ENCODE measurements at regions not wholly inside any gene's neighbourhood (a gene's known extent, or its start where the extent isn't known, plus 50 kb on each side); places are given as distances from the start of the nearest gene placed in this dataset.

GRCh38 chr6:133040094-133040802 lies 200.9 kb upstream of the EYA4 start:
- H3K4me3 ChIP-seq (ENCODE audit: low read depth, low read length) = no peak overlapping the region
- DNase-seq (ENCODE audit: low read depth) = no peak

DNA sequence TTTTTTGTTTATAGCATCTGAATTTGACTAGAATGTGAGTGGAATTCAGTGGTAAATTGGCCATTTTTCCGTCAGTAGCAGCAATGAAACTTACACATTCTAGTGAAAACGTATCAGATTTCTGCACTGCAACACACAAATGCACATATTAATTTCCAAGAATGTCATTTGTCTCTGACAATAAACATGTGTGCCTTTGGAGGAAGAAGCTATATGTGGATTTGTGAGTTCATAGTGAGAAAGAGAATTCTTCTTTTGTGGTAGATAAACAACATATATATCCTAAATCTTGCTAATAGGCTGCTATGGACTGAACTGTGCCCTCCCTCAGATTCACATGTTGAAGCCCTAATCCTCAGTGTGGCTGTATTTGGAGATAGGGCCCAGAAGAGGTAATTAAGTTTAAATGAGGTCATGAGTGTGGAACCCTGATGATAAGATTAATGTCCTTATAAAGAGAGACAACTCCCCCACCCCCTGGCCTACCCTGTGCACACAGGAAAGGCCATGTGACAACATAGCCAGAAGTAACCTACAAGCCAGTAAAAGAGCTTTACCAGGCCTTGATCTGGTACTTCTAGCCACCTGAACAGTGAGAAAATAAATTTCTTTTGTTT lies 200.2 kb upstream of the EYA4 start:
- H3K4me3 ChIP-seq (ENCODE audit: low read depth, low read length) = no peak overlapping the region
- DNase-seq (ENCODE audit: low read depth) = no peak

GRCh38 chr6:133042550-133043120 lies 198.5 kb upstream of the EYA4 start:
- no peak overlapping the region for H3K4me3 ChIP-seq (ENCODE audit: low read depth, low read length)
- no peak for DNase-seq (ENCODE audit: low read depth)

DNA sequence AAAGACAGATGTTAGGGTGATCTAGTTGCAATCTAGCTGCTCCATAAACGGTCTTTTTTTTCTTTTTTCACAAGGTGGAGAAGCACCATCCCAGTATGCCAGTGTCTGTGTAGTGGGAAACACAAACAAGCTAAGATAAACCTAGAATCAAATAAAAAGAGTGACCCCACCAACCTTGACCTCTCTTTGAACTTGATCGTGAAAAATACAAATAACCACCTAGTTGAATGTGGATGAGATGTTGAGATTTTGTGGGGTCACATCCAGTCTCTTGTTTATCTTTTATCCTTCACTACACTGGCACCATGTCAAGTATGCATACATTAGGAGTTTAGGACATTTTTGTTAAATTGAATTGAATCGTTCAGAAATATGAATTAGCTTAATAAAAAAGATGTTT lies 194.6 kb upstream of the EYA4 start:
- no peak for DNase-seq (ENCODE audit: low read depth)
- H3K4me3 ChIP-seq (ENCODE audit: low read depth, low read length) = no peak overlapping the region

GRCh38 chr6:133047065-133047665 lies 194.0 kb upstream of the EYA4 start:
- DNase-seq (ENCODE audit: low read depth) = peak; percentile 43
- no peak overlapping the region for H3K4me3 ChIP-seq (ENCODE audit: low read depth, low read length)

DNA sequence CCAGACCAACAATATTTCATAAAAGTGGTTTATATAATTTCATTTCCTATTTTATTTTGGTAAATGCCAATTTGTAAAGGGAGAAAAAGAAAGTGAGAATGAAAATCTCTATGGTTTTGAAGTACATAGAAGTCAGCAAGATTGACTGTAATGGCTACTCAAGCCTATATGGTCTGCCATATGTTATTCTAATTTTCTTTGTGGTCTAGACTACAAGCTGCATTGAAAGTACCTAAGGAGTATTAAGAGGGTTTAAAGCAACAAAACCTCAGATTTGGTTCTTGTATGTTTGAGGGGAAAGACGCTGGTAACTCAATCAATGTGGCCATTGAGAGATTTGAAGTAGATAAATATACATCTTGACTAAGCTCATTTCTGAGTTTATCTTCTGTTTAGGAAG lies 193.5 kb upstream of the EYA4 start:
- no peak for DNase-seq (ENCODE audit: low read depth)
- H3K4me3 ChIP-seq (ENCODE audit: low read depth, low read length) = no peak overlapping the region

DNA sequence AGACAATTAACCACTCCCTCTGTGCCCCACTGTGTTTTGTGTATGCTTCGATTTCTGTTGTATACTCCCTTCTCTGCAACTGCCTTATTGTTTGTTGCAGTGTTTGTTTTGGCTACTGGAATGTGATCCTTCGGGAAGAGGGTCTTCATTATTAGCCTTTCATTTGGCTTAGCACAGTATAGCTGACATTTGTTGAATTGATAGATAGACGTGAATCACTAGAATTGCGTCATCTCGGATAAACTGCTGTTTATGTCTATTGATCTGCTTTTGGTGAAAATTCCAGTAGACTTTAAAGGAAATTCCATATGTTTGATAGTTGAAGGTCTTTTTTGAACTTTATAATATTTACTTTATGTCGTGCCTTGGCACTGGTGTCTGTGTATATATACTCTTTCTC lies 189.9 kb upstream of the EYA4 start:
- H3K4me3 ChIP-seq (ENCODE audit: low read depth, low read length) = no peak overlapping the region
- no peak for DNase-seq (ENCODE audit: low read depth)

DNA sequence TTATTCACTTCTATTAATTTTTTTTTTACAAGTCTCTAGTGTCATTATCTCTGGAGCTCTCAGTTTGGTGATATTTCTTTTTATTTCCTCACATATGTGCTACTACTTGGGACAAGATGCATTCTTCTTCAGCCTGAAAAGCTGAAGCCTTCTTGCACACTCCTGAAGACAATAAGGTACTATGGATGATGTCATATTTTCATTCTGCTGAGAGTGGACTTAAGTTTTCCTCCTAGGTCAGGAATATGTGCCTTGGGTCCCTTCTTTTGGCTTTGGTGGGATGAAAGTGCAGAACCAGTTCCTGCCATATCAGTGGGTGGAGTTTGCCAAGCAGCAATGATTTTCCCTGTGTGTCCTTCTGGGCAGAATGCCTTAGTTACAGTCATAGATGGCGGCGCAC lies 188.7 kb upstream of the EYA4 start:
- no peak for DNase-seq (ENCODE audit: low read depth)

GRCh38 chr6:133055441-133055966 lies 185.7 kb upstream of the EYA4 start:
- DNase-seq (ENCODE audit: low read depth) = no peak
- no peak overlapping the region for H3K4me3 ChIP-seq (ENCODE audit: low read depth, low read length)

More for the DNA sequence above, 188.7 kb upstream of the EYA4 start:
- H3K4me3 ChIP-seq (ENCODE audit: low read depth, low read length) = no peak overlapping the region

DNA sequence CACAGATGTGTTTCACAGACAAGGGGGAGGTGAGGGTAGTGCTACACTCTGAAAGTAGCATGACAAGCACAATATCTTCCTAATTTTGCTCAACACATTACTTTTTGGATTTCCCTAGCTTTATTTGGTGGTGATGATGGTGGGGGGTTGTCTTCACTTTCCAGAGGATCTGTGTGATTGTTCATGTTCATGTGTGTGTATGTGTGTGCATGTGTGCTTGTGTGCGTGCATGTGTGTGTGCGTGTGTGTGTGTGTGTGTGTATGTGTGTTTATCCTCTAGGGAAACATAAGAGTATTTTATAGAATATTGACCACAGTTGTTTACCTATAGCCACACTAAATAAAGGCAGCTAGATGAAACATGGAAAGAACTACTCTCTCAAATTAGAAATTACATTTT lies 183.8 kb upstream of the EYA4 start:
- no peak for DNase-seq (ENCODE audit: low read depth)
- no peak overlapping the region for H3K4me3 ChIP-seq (ENCODE audit: low read depth, low read length)

DNA sequence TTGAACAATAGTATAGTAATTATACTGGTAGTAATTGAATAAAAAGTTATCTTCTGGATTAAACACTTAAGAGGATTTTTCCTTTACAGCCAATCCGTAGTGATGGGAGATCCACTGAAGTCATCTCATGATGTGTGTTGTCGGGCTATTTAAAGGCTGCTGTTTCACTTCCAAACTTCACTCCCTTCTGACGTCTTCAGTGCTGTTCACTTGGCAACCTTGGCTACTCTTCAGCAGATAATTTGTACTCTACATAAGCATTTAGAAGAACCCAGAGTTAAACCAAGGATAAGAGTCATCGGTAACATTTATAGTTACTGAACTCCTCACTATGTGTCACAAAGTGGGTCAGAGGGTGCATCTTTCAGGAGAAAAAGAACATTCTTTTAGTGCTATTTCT lies 179.1 kb upstream of the EYA4 start:
- DNase-seq (ENCODE audit: low read depth) = peak; percentile 84
- no peak overlapping the region for H3K4me3 ChIP-seq (ENCODE audit: low read depth, low read length)

DNA sequence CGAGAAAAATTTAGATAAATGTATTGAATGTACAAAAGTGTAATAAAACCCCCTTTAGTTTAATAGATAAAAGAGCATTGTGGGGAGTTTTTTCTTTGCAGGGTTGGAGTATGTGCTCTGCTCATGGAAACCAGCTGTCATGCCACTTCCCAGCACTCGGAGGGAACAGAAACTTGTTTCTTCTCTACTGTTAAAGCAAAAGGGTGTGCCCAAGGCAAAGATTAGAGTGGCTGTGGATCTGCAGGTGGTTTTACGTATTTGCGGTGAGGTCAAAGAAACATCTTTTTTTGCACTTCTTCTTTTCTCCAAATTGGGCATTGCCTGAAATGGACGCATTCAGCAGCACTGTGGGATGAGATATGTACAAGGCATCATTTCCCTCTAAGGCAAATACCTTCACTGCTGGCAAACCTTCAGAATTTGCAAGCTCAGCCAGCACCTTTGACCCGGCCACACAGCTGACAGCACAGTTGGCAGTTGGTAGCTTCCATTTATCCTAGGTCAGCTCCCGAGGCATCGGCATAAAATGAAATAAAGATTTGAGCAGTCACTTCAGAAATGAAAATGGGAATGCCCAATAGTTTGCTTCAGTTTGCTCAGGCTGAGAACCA lies 178.4 kb upstream of the EYA4 start:
- no peak overlapping the region for H3K4me3 ChIP-seq (ENCODE audit: low read depth, low read length)
- DNase-seq (ENCODE audit: low read depth) = no peak

- no peak for DNase-seq (ENCODE audit: low read depth)
- H3K4me3 ChIP-seq (ENCODE audit: low read depth, low read length) = no peak overlapping the region
Measured at GRCh38 chr6:133067960-133068359, 173.2 kb upstream of the EYA4 start.

DNA sequence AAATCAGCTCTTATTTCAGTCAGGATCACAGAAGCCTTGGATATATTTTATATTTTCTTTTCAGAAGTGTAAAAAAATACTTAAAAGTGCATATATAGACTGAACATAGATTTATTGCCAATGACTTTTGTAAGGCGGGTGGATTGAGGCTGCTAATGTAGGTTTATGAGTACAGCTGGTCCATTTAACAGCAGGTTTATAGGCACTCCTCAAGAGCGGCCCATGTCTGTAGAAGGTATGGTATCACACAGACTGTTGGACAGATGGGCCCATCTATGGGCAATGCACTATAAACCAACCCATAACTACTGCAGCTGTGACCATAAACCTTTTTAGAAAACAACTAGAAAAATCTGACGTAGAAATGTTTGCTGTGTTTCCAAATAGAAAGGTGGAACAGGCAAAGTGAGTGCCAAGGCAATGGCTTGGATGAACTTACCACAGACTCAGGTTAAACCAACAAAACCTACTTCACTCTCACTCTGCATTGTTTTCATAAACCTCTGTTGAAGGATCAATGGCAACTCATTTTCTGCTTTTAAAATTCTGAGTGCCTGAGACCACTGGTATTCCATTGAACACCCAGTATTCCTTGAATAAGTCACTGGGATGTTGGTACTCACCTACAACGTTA lies 170.6 kb upstream of the EYA4 start:
- no peak for DNase-seq (ENCODE audit: low read depth)
- H3K4me3 ChIP-seq (ENCODE audit: low read depth, low read length) = no peak overlapping the region

- DNase-seq (ENCODE audit: low read depth) = no peak
- no peak overlapping the region for H3K4me3 ChIP-seq (ENCODE audit: low read depth, low read length)
Measured at GRCh38 chr6:133079901-133080300, 161.3 kb upstream of the EYA4 start.

- no peak overlapping the region for H3K4me3 ChIP-seq (ENCODE audit: low read depth, low read length)
- DNase-seq (ENCODE audit: low read depth) = no peak
Measured at GRCh38 chr6:133083248-133083967, 157.7 kb upstream of the EYA4 start.

GRCh38 chr6:133085471-133085870 lies 155.7 kb upstream of the EYA4 start:
- DNase-seq (ENCODE audit: low read depth) = no peak
- H3K4me3 ChIP-seq (ENCODE audit: low read depth, low read length) = no peak overlapping the region

DNA sequence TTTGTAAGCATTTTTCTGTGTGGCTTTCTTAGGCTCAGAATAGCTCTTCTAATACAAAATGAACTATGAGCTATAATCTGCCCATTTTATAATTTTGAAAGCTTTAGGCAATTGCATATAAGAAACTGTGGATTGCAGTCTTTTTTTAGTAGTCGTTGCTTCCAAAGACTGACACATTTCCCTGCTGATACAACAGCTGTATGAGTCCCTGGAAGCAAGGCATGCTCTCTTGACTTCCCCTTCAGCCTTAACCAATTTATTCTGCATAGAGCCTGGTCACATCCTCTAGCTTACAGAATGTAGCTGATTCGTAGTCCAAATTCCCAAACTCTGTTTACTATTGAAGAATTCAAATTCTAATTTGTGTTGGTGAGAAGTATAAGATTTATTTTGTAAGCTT lies 155.3 kb upstream of the EYA4 start:
- no peak for DNase-seq (ENCODE audit: low read depth)
- H3K4me3 ChIP-seq (ENCODE audit: low read depth, low read length) = no peak overlapping the region
